Fibroblast of skin of right biceps (primary cell): ENCODE measurements at regions not wholly inside any gene's neighbourhood (a gene's known extent, or its start where the extent isn't known, plus 50 kb on each side); places are given as distances from the start of the nearest gene placed in this dataset.
A peak's percentile ranks its signal among the peaks of the same experiment; 100 is the strongest.
"Not testable (repeated sequence)": the region's sequence is repeated elsewhere in the genome, so short reads cannot be mapped to it uniquely, and the experiment has no call there.

Experiments
- DNase-seq: peaks from one replicate; pipeline ENCODE4 v3.0.0-alpha.2; 2013

GRCh38 chr18:45321520-45321919 lies 293.8 kb upstream of the SLC14A2 start:
- DNase-seq, result no peak

DNA sequence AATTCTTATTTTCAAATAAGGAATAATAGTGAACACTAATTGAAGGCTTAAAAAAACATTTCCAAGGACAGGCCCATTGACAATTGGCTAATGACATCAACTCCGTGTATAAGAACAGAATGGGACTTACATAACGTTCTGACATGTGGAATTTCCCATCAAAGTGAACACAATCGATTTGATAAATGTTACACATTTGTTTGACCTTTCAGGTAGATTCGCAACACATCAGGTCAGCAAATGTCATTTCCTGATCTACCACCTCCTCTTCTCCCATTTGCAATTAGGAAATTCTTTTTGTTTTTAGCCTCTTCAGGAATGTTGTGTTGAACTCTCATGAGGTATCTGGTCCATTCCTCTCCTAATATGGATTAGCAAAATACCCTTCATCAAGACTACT lies 292.9 kb upstream of the SLC14A2 start:
- peak; percentile 13 for DNase-seq

DNA sequence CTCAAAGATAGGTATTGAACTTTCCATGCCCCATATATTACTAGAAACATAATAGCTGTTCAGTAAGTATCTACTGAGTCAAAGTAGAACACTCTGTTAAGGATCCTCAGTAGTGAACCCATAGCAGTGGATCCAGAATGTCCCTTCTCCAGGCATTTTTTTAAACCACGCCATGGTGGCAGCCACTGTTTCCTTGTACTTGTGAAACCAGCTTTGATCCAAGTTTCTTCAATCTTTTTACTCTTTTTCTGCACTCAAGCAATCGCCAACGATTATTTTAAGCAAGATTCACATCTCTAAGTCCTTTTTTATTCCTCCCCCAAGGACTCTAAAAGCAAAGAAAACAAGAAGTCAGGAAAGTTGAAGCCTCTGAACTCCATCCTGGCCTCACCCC lies 291.2 kb upstream of the SLC14A2 start:
- no peak for DNase-seq

DNA sequence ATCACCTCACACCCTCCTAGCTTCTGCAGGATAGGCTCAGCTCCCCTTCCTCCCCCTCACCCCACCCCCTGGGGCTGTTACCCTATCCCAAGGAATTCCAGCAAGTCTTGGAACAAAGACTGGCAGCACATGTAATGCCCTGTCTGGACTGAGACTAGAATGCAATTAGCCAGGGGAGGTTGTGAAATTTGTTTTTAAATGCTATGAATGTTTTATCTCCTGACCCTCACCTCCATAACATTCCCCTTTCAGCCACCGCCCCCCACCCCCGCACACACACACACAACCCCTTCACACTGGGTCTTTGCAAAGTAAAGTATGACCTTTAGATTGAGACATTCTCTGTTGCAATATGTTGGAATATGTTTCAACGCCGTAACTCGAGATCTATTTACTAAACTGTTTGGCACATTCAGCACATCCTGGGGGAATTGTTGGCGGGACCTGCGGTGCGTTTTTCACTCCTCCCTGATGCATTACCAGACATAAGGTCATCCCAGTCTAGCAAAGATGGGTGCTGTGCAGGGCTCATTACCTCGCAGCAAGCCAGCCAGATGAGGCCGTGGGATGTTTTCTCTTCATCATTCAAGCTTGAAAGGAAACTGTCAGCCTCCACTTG lies 290.7 kb upstream of the SLC14A2 start:
- DNase-seq, result peak; percentile 89

DNA sequence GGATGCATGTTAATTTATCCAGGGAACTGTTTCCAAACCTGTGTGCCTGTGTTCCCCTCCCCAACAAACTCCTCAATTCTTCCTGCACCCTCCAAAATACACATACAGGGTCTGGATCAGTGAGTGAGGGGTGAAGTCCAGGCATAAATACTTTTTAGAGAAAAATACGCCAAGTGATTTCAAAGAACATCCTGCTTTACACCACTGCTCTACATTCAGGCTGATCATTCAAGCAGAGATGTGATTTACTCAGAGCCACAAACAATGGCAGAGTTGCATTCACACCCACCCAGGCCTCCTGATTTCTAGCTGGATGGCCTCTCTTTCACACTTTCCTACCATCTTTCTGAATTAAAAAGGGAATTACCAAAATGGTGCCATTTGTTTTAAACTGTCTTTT lies 289.5 kb upstream of the SLC14A2 start:
- DNase-seq, result no peak

- DNase-seq, result no peak
Observed at GRCh38 chr18:45326505-45326904, 288.8 kb upstream of the SLC14A2 start.

GRCh38 chr18:45328296-45328695 lies 287.0 kb upstream of the SLC14A2 start:
- no peak for DNase-seq

GRCh38 chr18:45328811-45329210 lies 286.5 kb upstream of the SLC14A2 start:
- DNase-seq, result peak; percentile 71

DNA sequence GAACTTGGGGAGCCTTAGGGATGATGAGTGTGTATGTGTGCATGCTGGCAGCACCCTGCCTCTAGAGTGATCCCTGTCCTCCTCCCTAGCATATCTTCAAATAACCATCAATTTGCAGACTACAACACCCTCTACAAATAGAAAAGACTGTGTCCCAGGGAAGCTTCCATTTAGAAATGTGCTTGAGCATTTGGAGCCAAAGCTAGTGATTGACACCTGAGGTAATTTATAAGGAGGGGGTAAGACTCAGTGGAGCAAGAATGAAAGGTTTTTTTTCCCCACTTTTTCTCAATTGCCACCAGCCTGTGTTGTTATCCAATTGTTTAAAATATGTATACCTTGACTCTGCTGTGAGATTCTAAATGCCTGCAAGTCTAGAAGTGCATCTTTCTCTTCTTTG lies 286.0 kb upstream of the SLC14A2 start:
- DNase-seq, result no peak

- peak; percentile 48 for DNase-seq
Observed at GRCh38 chr18:45330170-45330594, 285.1 kb upstream of the SLC14A2 start.

DNA sequence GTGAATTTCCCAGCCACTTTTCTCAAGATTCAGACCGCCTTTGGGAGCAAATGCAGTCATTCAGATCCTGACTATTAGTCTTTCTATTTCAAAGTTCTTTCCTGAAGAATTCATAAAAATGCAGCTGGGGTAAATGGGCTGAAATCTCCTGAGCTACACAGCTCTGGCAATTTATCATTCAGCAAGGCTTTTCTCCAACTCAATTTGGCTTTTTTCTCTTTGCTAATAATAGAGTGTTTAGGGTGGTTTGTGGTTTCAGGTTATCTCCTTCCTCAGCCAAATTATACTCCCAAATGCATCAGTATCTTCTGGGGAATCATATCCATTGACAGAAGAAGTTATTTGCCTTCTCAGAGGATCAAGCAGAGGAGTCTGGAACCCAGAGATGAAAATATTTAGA lies 282.4 kb upstream of the SLC14A2 start:
- DNase-seq, result peak; percentile 64

GRCh38 chr18:45334191-45334590 lies 281.1 kb upstream of the SLC14A2 start:
- DNase-seq, result no peak

GRCh38 chr18:45335282-45336043 lies 279.8 kb upstream of the SLC14A2 start:
- peak; percentile 46 for DNase-seq

GRCh38 chr18:45336448-45336847 lies 278.8 kb upstream of the SLC14A2 start:
- no peak for DNase-seq

DNA sequence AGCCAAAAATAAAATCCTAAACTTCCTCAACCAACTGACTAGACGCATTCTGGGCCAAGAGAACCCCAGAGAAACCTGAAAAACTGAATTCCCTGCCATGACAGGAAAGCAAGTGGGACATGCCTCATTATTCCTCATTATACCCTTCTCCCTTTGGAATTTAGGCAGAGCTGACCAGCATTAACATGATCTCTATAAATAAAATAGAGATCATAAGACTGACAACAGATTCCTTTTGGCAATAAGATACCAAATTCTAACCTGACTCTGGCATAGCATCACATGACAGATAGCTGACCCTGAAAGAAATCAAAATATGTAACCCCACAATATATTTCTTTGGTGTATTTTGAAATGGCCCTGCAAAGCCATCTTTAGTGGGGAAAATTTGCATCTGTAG lies 277.8 kb upstream of the SLC14A2 start:
- no peak for DNase-seq

DNA sequence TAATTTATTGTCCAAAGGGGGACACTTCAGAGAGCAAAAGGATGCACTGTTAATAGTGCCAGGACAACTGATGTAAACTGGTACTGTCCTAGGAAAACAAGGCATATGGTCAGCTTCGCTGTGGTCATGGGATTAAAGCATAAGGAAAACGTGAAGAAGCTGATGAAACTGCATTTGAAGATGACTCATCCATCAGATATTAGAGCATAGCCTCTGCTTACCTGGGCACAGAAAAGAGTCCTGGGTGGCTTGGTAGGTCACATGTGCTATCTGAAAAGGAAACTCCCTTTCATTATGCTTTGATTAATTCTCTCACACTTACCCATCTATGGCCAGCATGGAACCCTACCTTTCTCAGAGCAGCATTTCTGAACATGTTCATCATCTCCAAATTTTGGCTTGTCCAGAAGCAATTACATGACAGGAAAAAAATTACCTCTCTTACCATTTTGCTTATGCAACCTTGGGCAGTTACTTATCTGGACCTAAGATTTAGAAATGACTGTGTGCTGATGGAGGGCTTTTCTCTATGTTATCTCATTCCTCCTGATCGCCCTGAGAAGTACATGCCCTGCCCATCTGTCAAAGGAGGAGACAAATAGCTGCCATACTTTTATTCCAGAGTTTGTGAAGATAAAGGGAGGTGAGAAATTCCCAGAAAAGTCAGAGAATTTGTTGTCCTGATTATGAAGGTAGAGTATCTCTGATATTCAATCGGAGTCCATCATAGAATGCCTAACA lies 275.3 kb upstream of the SLC14A2 start:
- no peak for DNase-seq

- DNase-seq, result no peak
Observed at GRCh38 chr18:45340884-45341283, 274.4 kb upstream of the SLC14A2 start.

DNA sequence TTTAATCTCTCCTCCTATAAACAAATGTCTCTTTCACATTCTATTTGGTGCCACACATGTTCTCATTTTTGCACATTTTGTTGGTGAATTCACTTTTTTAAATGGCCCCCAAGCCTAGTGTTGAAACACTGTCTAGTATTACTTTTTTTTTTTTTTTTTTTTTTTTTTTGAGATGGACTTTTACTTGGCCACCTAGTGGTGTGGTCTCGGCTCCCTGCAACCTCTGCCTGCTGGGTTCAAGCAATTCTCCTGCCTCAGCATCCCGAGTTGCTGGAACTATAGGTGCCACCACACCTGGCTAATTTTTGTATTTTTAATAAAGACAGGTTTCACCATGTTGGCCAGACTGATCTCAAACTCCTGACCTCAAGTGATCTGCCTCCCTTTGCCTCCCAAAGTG lies 273.8 kb upstream of the SLC14A2 start:
- DNase-seq, result no peak

- no peak for DNase-seq
Observed at GRCh38 chr18:45342166-45342565, 273.1 kb upstream of the SLC14A2 start.

- DNase-seq, result no peak
Observed at GRCh38 chr18:45342653-45343052, 272.6 kb upstream of the SLC14A2 start.

DNA sequence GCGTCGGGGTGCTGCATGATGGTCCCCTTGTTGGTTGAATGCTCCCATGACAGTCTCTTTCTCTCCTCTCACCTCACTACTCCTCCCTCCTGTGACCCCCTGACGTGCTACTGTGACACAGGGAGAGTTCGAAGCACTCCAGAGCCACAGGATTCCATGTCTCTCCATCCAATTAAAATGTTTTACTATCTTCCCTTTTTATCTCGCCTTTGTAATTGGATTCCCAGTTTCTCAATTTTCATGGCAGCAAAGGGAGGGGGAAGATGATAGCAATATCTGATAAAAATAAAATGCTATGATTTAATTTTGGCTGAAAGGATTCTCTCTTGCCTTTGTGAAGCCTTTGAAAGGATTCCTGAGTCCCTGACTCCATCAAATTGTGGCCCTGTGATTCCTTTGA lies 271.9 kb upstream of the SLC14A2 start:
- no peak for DNase-seq

GRCh38 chr18:45344680-45345079 lies 270.6 kb upstream of the SLC14A2 start:
- DNase-seq, result not testable (repeated sequence)

DNA sequence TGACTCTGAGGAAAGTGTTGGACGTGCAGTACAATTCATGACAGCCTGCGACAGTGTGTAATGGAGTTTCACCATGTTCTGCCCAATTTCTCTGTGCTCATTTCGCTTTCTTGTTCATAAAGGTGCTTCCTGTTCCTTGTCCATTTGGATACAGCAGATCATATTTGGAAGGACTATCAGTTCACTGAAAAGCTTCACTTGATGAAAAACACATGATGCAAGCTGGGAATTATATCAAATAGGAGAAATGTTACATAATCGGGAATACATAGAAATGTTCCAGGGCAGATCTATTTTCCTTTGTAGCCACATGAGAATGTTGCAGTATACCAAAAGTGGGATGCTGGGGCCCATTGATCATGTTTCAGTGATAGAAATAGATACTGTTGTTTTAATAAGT lies 266.3 kb upstream of the SLC14A2 start:
- no peak for DNase-seq

- DNase-seq, result no peak
Observed at GRCh38 chr18:45349467-45349866, 265.8 kb upstream of the SLC14A2 start.
